ENCODE measurements at regions not wholly inside any gene's neighbourhood (a gene's known extent, or its start where the extent isn't known, plus 50 kb on each side); places are given as distances from the start of the nearest gene placed in this dataset.
A peak's percentile ranks its signal among the peaks of the same experiment; 100 is the strongest.

GRCh38 chr18:14917311-14917710 is 169.3 kb downstream of the ANKRD30B start:
- Histone ChIP-seq H3K9ac (ENCODE audit: insufficient read depth, low read depth, low read length) (no peak overlapping the region), H3K27me3 (ENCODE audit: control insufficient read depth in 1 of 2, insufficient read depth in 2 of 2, low read length in 2 of 2) (no peaks in the 10 kb centered on the region), H2AFZ (ENCODE audit: low read length) (no peak overlapping the region), H3K27ac (ENCODE audit: extremely low read length, insufficient read depth, low read length) (no peak overlapping the region), H3K36me3 (replicated peaks in 1 of 2; ENCODE audit: control insufficient read depth in 1 of 2, insufficient read depth in 2 of 2, low read length in 2 of 2) (no peaks in the 10 kb centered on the region), H3K79me2 (ENCODE audit: insufficient read depth, low read length) (no peaks in the 10 kb centered on the region), H3K4me3 (replicated peaks in 1 of 3; ENCODE audit: insufficient read depth in 1 of 3, low read depth in 2 of 3, low read length in 3 of 3) (no peak overlapping the region), H3K9me3 (ENCODE audit: low read length) (no peaks in the 10 kb centered on the region), H3K4me2 (ENCODE audit: low read depth, low read length) (no peak overlapping the region), H3K4me1 (ENCODE audit: insufficient read depth, low read length) (peaks cover 19% of the 10 kb centered on the region), H4K20me1 (ENCODE audit: insufficient read depth, low read length) (no peaks in the 10 kb centered on the region)
- TF ChIP-seq ZNF530 (CRISPR knock-in tag; IDR thresholded peaks at IDR 0.05; ENCODE audit: low read depth) (no peak), CBX1 (IDR thresholded peaks at IDR 0.05; ENCODE audit: low read depth) (no peak), ZNF547 (CRISPR knock-in tag; IDR thresholded peaks at IDR 0.05) (no peak), CEBPB (IDR thresholded peaks at IDR 0.05; ENCODE audit: borderline replicate concordance, low read depth, low read length) (no peak), ATF1 (CRISPR knock-in tag; IDR thresholded peaks at IDR 0.05) (no peak), ZNF678 (CRISPR knock-in tag; IDR thresholded peaks at IDR 0.05) (no peak), MYPOP (CRISPR knock-in tag; IDR thresholded peaks at IDR 0.05) (no peak), DR1 (CRISPR knock-in tag; IDR thresholded peaks at IDR 0.05) (no peak), ZNF773 (CRISPR knock-in tag; IDR thresholded peaks at IDR 0.05; ENCODE audit: borderline replicate concordance) (no peak)
- intact Hi-C loops (cut with micrococcal nuclease; ENCODE audit: unreplicated experiment) = no loop called here
- no peak for ATAC-seq
- POLR2A ChIA-PET = no interaction called here
- in situ Hi-C loops (cut with HindIII; ENCODE audit: extremely low pct_ligation_motif_present, low pct_unique_long_range_greater_than_20kb) = no loop called here
- no peak for FAIRE-seq
- CTCF ChIA-PET (ENCODE audit: low intra/inter-chr PET ratio, low total read pairs) = no interaction called here
- no peak for DNase-seq (ENCODE audit: low spot score)
- BruUV-seq (replicated peaks) = no TSS peak
- WGBS (ENCODE audit: low lambda C conversion rate) = 23% methylated on average over 2 of the region's 3 CpGs

- H3K27ac ChIP-seq (ENCODE audit: extremely low read length, insufficient read depth, low read length) = no peak overlapping the region
- H3K79me2 ChIP-seq (ENCODE audit: insufficient read depth, low read length) = no peaks in the 10 kb centered on the region
- no peaks in the 10 kb centered on the region for H3K9me3 ChIP-seq (ENCODE audit: low read length)
- intact Hi-C loops (cut with micrococcal nuclease; ENCODE audit: unreplicated experiment) (no loop called here), in situ Hi-C loops (cut with HindIII; ENCODE audit: extremely low pct_ligation_motif_present, low pct_unique_long_range_greater_than_20kb) (no loop called here)
- H3K36me3 ChIP-seq (replicated peaks in 1 of 2; ENCODE audit: control insufficient read depth in 1 of 2, insufficient read depth in 2 of 2, low read length in 2 of 2) = no peaks in the 10 kb centered on the region
- DNase-seq (ENCODE audit: low spot score) (peak; percentile 3), FAIRE-seq (no peak), ATAC-seq (peak; percentile 92)
- CTCF ChIA-PET (ENCODE audit: low intra/inter-chr PET ratio, low total read pairs) = no interaction called here
- POLR2A ChIA-PET = no interaction called here
- no peak overlapping the region for H2AFZ ChIP-seq (ENCODE audit: low read length)
- BruUV-seq (replicated peaks) = no TSS peak
- WGBS (ENCODE audit: low lambda C conversion rate) = 0% methylated on average over 1 of the region's 1 CpG
- H3K4me3 ChIP-seq (replicated peaks in 1 of 3; ENCODE audit: insufficient read depth in 1 of 3, low read depth in 2 of 3, low read length in 3 of 3) = no peak overlapping the region
- no peaks in the 10 kb centered on the region for H3K27me3 ChIP-seq (ENCODE audit: control insufficient read depth in 1 of 2, insufficient read depth in 2 of 2, low read length in 2 of 2)
- peak overlapping the region; percentile 50 for H3K4me2 ChIP-seq (ENCODE audit: low read depth, low read length)
- peaks cover 19% of the 10 kb centered on the region for H3K4me1 ChIP-seq (ENCODE audit: insufficient read depth, low read length)
- no peaks in the 10 kb centered on the region for H4K20me1 ChIP-seq (ENCODE audit: insufficient read depth, low read length)
- no peak overlapping the region for H3K9ac ChIP-seq (ENCODE audit: insufficient read depth, low read depth, low read length)
- TF ChIP-seq ZNF761 (CRISPR knock-in tag; conservative IDR thresholded peaks at IDR 0.05) (no peak), ZFY (CRISPR knock-in tag; IDR thresholded peaks at IDR 0.05) (peak; percentile 61; the same call in 1 of the 2 replicates), GATAD2A (CRISPR knock-in tag; IDR thresholded peaks at IDR 0.05) (0 out of 2 replicates have a peak, but pooled peaks have one; percentile 19), ZNF205 (CRISPR knock-in tag; IDR thresholded peaks at IDR 0.05) (peak; percentile 98), IRX3 (CRISPR knock-in tag; IDR thresholded peaks at IDR 0.05; ENCODE audit: borderline replicate concordance, low read depth) (no peak), SALL1 (CRISPR knock-in tag; IDR thresholded peaks at IDR 0.05) (0 out of 2 replicates have a peak, but pooled peaks have one; percentile 23), KDM6A (CRISPR knock-in tag; IDR thresholded peaks at IDR 0.05; ENCODE audit: low read depth) (peak; percentile 13; the same call in 1 of the 2 replicates), ZNF331 (CRISPR knock-in tag; IDR thresholded peaks at IDR 0.05) (no peak), ZNF660 (CRISPR knock-in tag; IDR thresholded peaks at IDR 0.05; ENCODE audit: borderline replicate concordance, low read depth) (no peak), PATZ1 (CRISPR knock-in tag; IDR thresholded peaks at IDR 0.05) (peak; percentile 81), PLRG1 (conservative IDR thresholded peaks at IDR 0.05) (no peak), SIX1 (CRISPR knock-in tag; IDR thresholded peaks at IDR 0.05; ENCODE audit: borderline replicate concordance) (no peak)
Measured at GRCh38 chr18:14919666-14920065, 171.7 kb downstream of the ANKRD30B start.
